Upper lobe of right lung (tissue), 1 donor: ENCODE measurements at regions not wholly inside any gene's neighbourhood (a gene's known extent, or its start where the extent isn't known, plus 50 kb on each side); places are given as distances from the start of the nearest gene placed in this dataset.

Experiments
- ATAC-seq: fragments of 200-7000 bp; cut with Tn5 transposase; one replicate; pipeline ENCODE4 v1.9.1; 2020; ENCODE audit warnings: mild to moderate bottlenecking, moderate library complexity
- DNase-seq: peaks from one replicate; pipeline ENCODE4 v3.0.0-alpha.2; 2020
- H3K27ac ChIP-seq: fragments of 200-600 bp; one replicate; pipeline ENCODE4 v1.8.0; 2022
- H3K27me3 ChIP-seq: fragments of 200-600 bp; one replicate; pipeline ENCODE4 v1.8.0; 2022; ENCODE audit warnings: mild to moderate bottlenecking
- H3K36me3 ChIP-seq: fragments of 200-600 bp; one replicate; pipeline ENCODE4 v1.8.0; 2022
- H3K4me1 ChIP-seq: fragments of 200-600 bp; one replicate; pipeline ENCODE4 v1.8.0; 2022
- H3K4me3 ChIP-seq: fragments of 200-600 bp; one replicate; pipeline ENCODE4 v1.8.0; 2022; ENCODE audit warnings: mild to moderate bottlenecking
- H3K9me3 ChIP-seq: fragments of 200-600 bp; one replicate; pipeline ENCODE4 v1.8.0; 2022
- CTCF ChIP-seq: fragments of 200-600 bp; IDR thresholded peaks from one replicate; pipeline ENCODE4 v1.8.0; 2022; ENCODE audit warnings: antibody characterized with exemption
- intact Hi-C: fragments of 100-400 bp; cut with DNase I; formaldehyde crosslinking; loops from one replicate; pipeline ENCODE4 v1.11.0; 2022
- donor health status: DM: no; HTN: yes; CAD: no; lungs with severe emphysema.

GRCh38 chr18:78352910-78353309 is 626.7 kb upstream of the SALL3 start:
- Histone ChIP-seq H3K36me3 (no peaks in the 10 kb centered on the region), H3K9me3 (no peaks in the 10 kb centered on the region), H3K4me3 (no peak overlapping the region), H3K27ac (no peak overlapping the region), H3K4me1 (no peaks in the 10 kb centered on the region), H3K27me3 (no peaks in the 10 kb centered on the region)
- intact Hi-C loops, result no loop called here
- ATAC-seq (peak; percentile 14), DNase-seq (no peak)
- TF ChIP-seq CTCF, result no peak

DNA sequence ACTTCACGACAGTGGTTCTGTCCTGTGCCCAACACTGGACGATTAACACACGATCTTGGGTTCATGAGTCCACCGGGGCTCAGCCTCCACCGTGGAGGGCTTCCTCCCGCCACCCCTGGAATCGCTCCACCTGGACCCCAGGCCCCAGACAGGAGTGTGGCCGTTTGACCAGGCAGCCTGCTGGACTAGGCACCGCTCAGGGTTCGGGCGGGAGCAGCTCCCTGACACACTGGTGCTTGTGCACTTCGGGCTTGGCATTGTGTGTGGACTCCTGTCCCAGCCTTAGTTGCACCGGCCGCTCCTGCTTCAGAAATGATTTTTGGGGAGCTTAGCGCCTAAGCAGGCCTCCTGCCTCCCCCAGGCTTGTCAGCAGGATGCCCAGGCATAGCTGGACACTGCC is 617.4 kb upstream of the SALL3 start:
- no peak overlapping the region for H3K4me3 ChIP-seq
- ATAC-seq (no peak), DNase-seq (no peak)
- H3K27ac ChIP-seq, result no peak overlapping the region
- intact Hi-C loops, result no loop called here
- H3K36me3 ChIP-seq, result no peaks in the 10 kb centered on the region
- H3K4me1 ChIP-seq, result no peaks in the 10 kb centered on the region
- TF ChIP-seq CTCF, result no peak
- no peaks in the 10 kb centered on the region for H3K27me3 ChIP-seq
- H3K9me3 ChIP-seq, result no peaks in the 10 kb centered on the region

- no peaks in the 10 kb centered on the region for H3K4me1 ChIP-seq
- TF ChIP-seq CTCF, result no peak
- H3K27ac ChIP-seq, result no peak overlapping the region
- no peak for ATAC-seq
- intact Hi-C loops, result no loop called here
- H3K36me3 ChIP-seq, result no peaks in the 10 kb centered on the region
- no peaks in the 10 kb centered on the region for H3K27me3 ChIP-seq
- DNase-seq, result no peak
- no peak overlapping the region for H3K4me3 ChIP-seq
- no peaks in the 10 kb centered on the region for H3K9me3 ChIP-seq
Measured at GRCh38 chr18:78363556-78364387, 615.8 kb upstream of the SALL3 start.

DNA sequence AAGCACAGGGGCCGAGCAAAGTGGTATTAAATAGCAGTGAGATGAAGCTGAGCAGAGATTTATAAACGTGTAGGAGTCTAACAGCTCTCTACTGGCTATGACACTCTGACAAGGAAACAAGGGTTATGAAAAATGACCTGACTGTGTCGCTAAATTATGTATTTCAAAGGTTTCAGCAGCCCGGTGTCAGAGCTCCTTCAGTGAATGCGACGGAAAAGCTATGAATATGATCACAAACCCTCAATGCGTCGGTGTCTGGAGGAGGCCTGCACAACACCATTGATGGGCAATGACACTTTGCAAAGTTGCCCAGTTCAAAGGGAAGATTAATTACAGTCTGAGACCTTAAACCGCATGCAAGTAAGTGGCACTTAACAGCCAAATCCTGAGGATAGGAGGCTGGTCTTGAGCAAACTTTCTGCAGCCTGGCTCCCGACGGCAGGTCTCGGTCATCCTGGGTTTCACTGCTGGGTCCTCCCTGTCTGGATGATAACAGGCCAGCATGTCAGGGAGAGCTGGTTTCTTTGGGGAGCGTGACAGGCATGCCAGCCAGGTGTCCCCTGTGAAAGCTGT is 615.1 kb upstream of the SALL3 start:
- Histone ChIP-seq H3K27me3 (no peaks in the 10 kb centered on the region), H3K4me1 (no peaks in the 10 kb centered on the region), H3K4me3 (no peak overlapping the region), H3K9me3 (no peaks in the 10 kb centered on the region), H3K36me3 (no peaks in the 10 kb centered on the region), H3K27ac (no peak overlapping the region)
- no peak for DNase-seq
- intact Hi-C loops, result no loop called here
- no peak for TF ChIP-seq CTCF
- ATAC-seq, result no peak

DNA sequence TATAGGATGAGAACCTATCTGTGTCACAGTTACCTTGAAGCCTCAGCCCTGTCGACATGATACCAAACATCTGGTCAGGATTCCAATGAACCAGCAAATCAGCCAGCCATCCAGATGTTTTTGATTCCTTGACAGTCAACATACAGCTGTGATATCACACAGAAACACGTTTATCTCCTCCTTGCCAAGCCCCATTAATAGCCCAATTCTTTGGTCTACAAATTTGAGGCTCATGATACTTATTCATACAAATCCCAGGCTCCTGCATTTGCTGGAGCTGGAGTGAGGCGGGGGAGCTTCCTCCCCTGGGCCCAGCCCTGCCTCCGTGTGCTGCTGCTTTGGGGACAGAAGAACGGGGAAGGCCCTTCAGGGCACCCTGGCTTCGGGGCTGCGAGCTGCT is 611.6 kb upstream of the SALL3 start:
- peak; percentile 40 for ATAC-seq

More for the DNA sequence above, 611.6 kb upstream of the SALL3 start:
- DNase-seq, result no peak
- no peak overlapping the region for H3K4me3 ChIP-seq
- no peaks in the 10 kb centered on the region for H3K4me1 ChIP-seq
- no peaks in the 10 kb centered on the region for H3K27me3 ChIP-seq
- H3K36me3 ChIP-seq, result no peaks in the 10 kb centered on the region
- H3K9me3 ChIP-seq, result no peaks in the 10 kb centered on the region
- no peak overlapping the region for H3K27ac ChIP-seq
- intact Hi-C loops, result no loop called here
- no peak for TF ChIP-seq CTCF
